ENCODE measurements at regions not wholly inside any gene's neighbourhood (a gene's known extent, or its start where the extent isn't known, plus 50 kb on each side); places are given as distances from the start of the nearest gene placed in this dataset.

DNA sequence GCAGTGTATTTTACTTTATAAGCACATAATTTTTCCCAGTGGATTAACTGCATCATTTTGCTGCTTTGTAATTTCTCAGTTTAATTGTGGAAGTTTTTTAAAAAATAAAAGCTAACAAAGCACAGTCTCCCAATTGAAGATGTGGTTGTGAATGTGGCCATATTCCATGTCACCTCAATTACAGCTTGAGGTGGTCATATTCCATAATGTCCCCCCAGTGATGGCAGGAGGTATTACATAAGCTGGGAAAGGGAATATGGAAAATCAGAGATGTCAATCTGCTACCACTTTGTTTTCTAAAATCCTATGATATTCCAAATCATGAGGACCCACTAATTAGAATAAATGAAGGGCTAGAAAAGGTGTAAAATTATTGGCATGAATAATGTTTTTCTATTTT is 1672.0 kb upstream of the CDH9 start:
- H3K27me3 ChIP-seq: no peaks in the 10 kb centered on the region
- no peaks in the 10 kb centered on the region for H3K36me3 ChIP-seq
- DNase-seq: no peak
- TF ChIP-seq, protein P1, sequence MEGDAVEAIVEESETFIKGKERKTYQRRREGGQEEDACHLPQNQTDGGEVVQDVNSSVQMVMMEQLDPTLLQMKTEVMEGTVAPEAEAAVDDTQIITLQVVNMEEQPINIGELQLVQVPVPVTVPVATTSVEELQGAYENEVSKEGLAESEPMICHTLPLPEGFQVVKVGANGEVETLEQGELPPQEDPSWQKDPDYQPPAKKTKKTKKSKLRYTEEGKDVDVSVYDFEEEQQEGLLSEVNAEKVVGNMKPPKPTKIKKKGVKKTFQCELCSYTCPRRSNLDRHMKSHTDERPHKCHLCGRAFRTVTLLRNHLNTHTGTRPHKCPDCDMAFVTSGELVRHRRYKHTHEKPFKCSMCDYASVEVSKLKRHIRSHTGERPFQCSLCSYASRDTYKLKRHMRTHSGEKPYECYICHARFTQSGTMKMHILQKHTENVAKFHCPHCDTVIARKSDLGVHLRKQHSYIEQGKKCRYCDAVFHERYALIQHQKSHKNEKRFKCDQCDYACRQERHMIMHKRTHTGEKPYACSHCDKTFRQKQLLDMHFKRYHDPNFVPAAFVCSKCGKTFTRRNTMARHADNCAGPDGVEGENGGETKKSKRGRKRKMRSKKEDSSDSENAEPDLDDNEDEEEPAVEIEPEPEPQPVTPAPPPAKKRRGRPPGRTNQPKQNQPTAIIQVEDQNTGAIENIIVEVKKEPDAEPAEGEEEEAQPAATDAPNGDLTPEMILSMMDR (IDR thresholded peaks at IDR 0.05): no peak
- TF ChIP-seq POLR2A (IDR thresholded peaks at IDR 0.05): no peak
- no peaks in the 10 kb centered on the region for H3K4me1 ChIP-seq
- no peak overlapping the region for H3K4me3 ChIP-seq
- H3K27ac ChIP-seq: no peak overlapping the region
- H3K9me3 ChIP-seq: no peaks in the 10 kb centered on the region

DNA sequence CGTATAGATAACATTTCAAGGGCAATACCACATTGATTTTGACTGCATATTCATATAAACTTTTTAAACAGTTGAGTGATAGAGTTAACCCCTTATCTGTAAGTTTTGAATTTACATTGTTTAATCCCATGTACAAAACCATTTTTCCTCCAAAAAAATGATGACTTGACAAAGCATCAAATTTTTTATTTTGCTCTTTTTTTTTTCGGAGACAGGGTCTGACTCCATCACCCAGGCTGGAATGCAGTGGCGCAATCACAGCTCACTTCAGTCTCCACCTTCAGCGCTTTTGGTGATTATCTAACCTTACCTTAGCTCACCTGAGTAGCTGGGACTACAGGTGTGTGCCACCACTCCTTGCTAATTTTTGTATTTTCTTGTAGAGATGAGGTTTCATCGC is 1670.1 kb upstream of the CDH9 start:
- TF ChIP-seq, protein P1 (IDR thresholded peaks at IDR 0.05): no peak
- no peak for TF ChIP-seq POLR2A (IDR thresholded peaks at IDR 0.05)
- no peak for DNase-seq
- no peaks in the 10 kb centered on the region for H3K4me1 ChIP-seq

DNA sequence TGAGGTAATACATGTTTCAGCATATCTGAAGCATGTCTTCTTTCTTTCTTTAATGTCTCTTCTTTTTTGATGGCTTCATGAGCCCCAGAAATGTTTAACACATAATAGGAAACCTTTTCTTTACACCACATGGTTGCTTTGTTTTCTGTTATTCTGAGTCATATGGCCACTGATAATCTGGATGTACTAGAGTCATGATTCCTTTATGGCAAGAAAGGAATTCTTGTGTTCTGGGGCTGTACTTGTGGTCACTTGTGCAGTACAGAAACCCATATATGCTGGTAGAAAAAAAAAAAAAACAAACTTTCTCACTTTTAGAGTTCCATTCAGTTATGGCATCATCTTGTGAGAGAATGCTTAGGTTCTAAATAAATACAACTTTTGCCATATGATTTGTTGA is 1669.3 kb upstream of the CDH9 start:
- no peaks in the 10 kb centered on the region for H3K36me3 ChIP-seq
- no peak overlapping the region for H3K4me3 ChIP-seq
- DNase-seq: no peak
- H3K4me1 ChIP-seq: no peaks in the 10 kb centered on the region
- H3K27me3 ChIP-seq: no peaks in the 10 kb centered on the region
- H3K27ac ChIP-seq: no peak overlapping the region
- TF ChIP-seq, protein P1 (IDR thresholded peaks at IDR 0.05): no peak
- no peak for TF ChIP-seq POLR2A (IDR thresholded peaks at IDR 0.05)
- no peaks in the 10 kb centered on the region for H3K9me3 ChIP-seq

More for the DNA sequence above, 1670.1 kb upstream of the CDH9 start:
- no peaks in the 10 kb centered on the region for H3K36me3 ChIP-seq
- no peaks in the 10 kb centered on the region for H3K9me3 ChIP-seq
- no peaks in the 10 kb centered on the region for H3K27me3 ChIP-seq
- H3K4me3 ChIP-seq: no peak overlapping the region
- H3K27ac ChIP-seq: no peak overlapping the region

DNA sequence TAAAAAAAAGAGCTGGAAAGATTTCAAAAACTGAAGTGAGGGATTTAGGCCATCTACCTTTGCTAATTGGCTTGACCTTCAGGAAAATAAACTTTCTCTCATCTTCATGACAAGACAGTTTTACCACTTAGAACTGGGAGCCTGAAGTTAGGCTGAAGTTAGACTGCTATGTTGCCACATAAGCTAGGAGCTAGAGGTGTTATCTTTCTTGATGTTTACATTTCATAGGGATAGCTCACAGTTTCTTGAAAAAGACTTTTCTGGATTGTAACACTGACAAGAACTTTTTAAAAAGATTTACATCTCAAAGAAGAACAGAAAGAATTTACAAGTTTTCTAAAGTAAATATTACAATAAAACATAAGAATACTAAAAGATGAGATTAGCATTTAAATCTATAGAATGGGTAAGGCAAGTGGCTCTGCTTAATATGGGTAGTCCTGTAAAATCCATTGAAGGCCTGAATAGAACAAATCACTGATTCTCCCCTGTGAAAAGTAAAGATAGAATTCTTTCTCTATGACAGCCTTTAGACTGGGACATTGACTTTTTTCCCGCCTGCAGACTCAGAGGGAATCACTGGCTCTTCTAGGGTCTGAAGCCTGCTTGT is 1665.4 kb upstream of the CDH9 start:
- no peak for DNase-seq
- no peak overlapping the region for H3K27ac ChIP-seq
- H3K36me3 ChIP-seq: no peaks in the 10 kb centered on the region
- no peaks in the 10 kb centered on the region for H3K4me1 ChIP-seq
- no peaks in the 10 kb centered on the region for H3K9me3 ChIP-seq
- H3K27me3 ChIP-seq: no peaks in the 10 kb centered on the region
- no peak for TF ChIP-seq POLR2A (IDR thresholded peaks at IDR 0.05)
- TF ChIP-seq, protein P1 (IDR thresholded peaks at IDR 0.05): no peak
- H3K4me3 ChIP-seq: no peak overlapping the region

DNA sequence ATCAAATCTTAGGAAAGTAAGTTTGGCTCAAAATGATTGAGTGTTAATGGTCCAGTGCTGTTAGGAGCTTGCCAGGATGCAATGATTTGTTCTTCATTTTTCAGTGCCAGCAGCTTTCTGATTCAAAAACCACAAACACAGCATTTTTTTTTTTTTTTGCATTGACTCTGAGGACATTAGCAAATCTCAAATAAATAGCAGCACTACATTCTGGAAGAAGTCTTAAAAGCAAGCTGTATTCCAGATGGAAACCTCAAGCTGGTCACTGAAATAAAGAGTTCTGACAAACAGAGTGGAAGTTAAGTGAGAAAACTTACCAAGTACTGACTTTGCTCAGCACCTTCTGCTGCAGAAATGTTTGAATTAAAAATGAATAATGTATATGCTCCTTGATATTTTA is 1653.1 kb upstream of the CDH9 start:
- no peak for TF ChIP-seq POLR2A (IDR thresholded peaks at IDR 0.05)
- TF ChIP-seq, protein P1 (IDR thresholded peaks at IDR 0.05): no peak
- Histone ChIP-seq H3K4me1 (no peaks in the 10 kb centered on the region), H3K27ac (no peak overlapping the region), H3K36me3 (no peaks in the 10 kb centered on the region), H3K4me3 (no peak overlapping the region), H3K27me3 (no peaks in the 10 kb centered on the region), H3K9me3 (no peaks in the 10 kb centered on the region)
- no peak for DNase-seq

DNA sequence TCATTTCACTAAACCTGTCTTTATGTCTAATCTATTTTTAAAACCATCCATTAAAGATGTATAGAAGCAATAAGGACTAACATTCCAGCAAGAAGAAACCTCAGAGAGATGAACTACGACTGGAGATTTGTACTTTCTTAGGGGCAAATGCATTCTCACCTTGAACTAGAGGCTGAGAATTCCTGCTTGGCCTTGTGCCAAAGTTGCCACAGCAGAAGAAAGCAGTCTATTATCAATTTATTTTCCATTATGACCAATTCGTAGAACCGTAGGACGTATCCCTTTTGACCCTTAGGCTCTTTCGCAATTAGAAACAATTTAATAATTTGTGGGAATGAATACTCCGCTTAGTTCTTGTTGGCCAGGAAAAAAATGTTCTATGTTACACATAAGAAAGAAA is 1647.4 kb upstream of the CDH9 start:
- no peak for TF ChIP-seq POLR2A (IDR thresholded peaks at IDR 0.05)
- TF ChIP-seq, protein P1 (IDR thresholded peaks at IDR 0.05): no peak
- no peak for DNase-seq

More for the DNA sequence above, 1647.4 kb upstream of the CDH9 start:
- no peaks in the 10 kb centered on the region for H3K4me1 ChIP-seq
- H3K9me3 ChIP-seq: peaks cover 0 to 5% (median 0%) of the 10 kb centered on the region in 4 donors
- no peaks in the 10 kb centered on the region for H3K36me3 ChIP-seq
- no peak overlapping the region for H3K4me3 ChIP-seq
- no peak overlapping the region for H3K27ac ChIP-seq
- H3K27me3 ChIP-seq: no peaks in the 10 kb centered on the region

Data from Peyer's patch (tissue), 4 donors.